GM12891 (cell line): ENCODE measurements at regions not wholly inside any gene's neighbourhood (a gene's known extent, or its start where the extent isn't known, plus 50 kb on each side); places are given as distances from the start of the nearest gene placed in this dataset.

Source experiments
- DNase-seq: peaks from one replicate; pipeline ENCODE4 v3.0.0; 2011; ENCODE audit warnings: low spot score; ENCODE audit not compliant: insufficient read length
- FAIRE-seq: peaks from 2 replicates; lab custom pipeline; 2011; peaks lifted over from hg19 to GRCh38; lab: Jason Lieb, UNC
- PAX5 ChIP-seq: IDR thresholded peaks from 2 replicates; pipeline ENCODE4 v1.6.1; 2011; ENCODE audit warnings: low read length, moderate library complexity, mild to moderate bottlenecking; ENCODE audit not compliant: insufficient read depth, severe bottlenecking
- POLR2A ChIP-seq: IDR thresholded peaks from 2 replicates; pipeline ENCODE4 v1.6.1; 2011; ENCODE audit warnings: low read depth, low read length, control low read depth
- POLR2AphosphoS5 ChIP-seq: IDR thresholded peaks from 2 replicates; pipeline ENCODE4 v1.6.1; 2011; ENCODE audit warnings: low read depth, low read length, control low read depth
- POU2F2 ChIP-seq: IDR thresholded peaks from 2 replicates; pipeline ENCODE4 v1.6.1; 2011; ENCODE audit warnings: low read depth, mild to moderate bottlenecking, control low read depth, low read length, moderate library complexity
- SPI1 ChIP-seq: IDR thresholded peaks from 2 replicates; pipeline ENCODE4 v1.6.1; 2011; ENCODE audit warnings: low read depth, low read length, control low read depth
- TAF1 ChIP-seq: IDR thresholded peaks from 2 replicates; pipeline ENCODE4 v1.6.1; 2011; ENCODE audit warnings: low read depth, low read length, control low read depth

DNA sequence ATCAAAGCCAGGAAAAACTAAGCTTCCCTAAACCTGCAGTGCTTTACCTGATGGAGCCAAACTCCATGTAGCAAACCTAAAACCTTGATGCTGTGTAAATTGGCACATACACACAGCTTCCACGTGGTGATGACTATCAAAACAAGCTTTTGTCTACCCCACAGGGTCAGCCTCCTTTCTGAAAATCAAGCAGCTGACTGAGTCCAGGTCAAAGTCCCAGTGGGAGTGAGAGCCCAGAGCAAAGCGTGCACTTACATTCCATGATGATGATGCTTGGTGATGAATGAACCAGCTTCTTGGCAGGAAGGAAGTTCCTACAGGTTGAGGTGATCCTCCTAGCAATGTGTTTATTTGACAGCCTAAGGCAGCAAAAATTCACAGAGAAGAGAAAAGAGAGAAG is 630.0 kb upstream of the TBX3 start:
- no peak for TF ChIP-seq POLR2AphosphoS5
- no peak for TF ChIP-seq PAX5
- no peak for TF ChIP-seq POLR2A
- TF ChIP-seq TAF1: no peak
- TF ChIP-seq POU2F2: no peak
- TF ChIP-seq SPI1: no peak
- FAIRE-seq (no peak), DNase-seq (no peak)

- FAIRE-seq (no peak), DNase-seq (no peak)
- TF ChIP-seq POLR2AphosphoS5 (no peak), TAF1 (no peak), PAX5 (no peak), SPI1 (no peak), POLR2A (no peak), POU2F2 (no peak)
Measured at GRCh38 chr12:115312901-115313300, 628.9 kb upstream of the TBX3 start.

DNA sequence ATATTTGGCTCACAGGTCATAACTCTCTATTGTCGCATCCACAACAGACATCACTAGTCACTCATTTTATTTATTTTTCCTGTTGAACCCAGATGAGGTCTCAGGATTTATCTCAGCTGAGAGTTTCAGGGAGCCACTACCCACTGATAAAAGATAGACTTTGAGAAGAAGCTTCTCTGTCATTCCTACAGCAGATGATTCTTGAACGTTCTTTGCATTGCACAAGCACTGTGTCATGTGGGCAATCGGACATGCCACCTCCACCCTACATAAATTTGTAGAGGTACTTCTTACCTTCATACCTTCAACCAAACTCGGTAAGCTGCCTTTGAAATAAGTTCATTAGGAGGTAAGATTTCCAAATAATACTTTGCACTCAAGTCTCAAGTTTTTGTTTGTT is 627.9 kb upstream of the TBX3 start:
- DNase-seq: no peak
- no peak for FAIRE-seq
- TF ChIP-seq POLR2A: no peak
- TF ChIP-seq TAF1: no peak
- no peak for TF ChIP-seq PAX5
- no peak for TF ChIP-seq POLR2AphosphoS5
- TF ChIP-seq SPI1: no peak

- TF ChIP-seq POLR2A (no peak), PAX5 (no peak), TAF1 (no peak), SPI1 (no peak), POU2F2 (no peak), POLR2AphosphoS5 (no peak)
- DNase-seq: no peak
- FAIRE-seq: no peak
Measured at GRCh38 chr12:115308918-115309317, 624.9 kb upstream of the TBX3 start.

DNA sequence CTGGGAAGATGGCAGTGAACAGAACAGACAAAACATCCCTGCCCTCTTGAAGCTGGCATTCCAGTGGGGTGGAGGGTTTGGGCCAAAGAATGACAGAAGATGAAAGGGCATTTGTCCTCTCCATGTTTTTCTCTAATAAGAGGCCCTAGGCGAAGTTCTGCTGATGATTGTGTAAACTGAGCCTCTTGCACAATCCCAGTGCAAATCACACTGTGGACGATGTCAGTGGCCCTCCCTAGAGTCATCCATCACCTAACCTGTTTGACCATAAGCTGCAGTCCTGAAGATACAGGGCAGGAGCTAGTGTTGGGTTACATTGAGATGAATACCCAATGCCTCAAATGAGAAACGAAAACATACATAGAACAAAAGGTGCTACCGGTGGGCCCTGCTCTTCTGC is 622.4 kb upstream of the TBX3 start:
- DNase-seq (no peak), FAIRE-seq (no peak)
- no peak for TF ChIP-seq SPI1
- TF ChIP-seq PAX5: no peak
- no peak for TF ChIP-seq POLR2A
- TF ChIP-seq POLR2AphosphoS5: no peak
- TF ChIP-seq TAF1: no peak
- TF ChIP-seq POU2F2: no peak

DNA sequence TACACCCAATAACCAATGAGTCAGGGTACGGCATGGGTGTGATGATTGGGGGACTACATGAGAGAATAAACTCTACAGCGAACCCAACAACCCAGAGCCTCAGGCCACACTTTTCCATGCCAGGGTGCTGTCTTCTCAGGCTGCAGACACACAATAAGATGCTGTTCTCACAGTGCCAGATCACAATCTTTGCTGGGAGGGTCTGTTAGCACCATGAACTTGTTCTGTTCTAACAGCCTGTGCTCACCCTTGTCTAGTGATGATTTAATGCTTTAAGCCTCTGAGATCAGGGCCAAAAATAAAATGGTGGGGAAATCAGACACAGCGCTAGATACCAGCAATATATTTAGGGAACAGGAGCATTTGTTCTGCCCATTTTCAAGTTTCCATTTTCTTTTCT is 621.9 kb upstream of the TBX3 start:
- TF ChIP-seq PAX5 (no peak), SPI1 (no peak), POLR2A (no peak), TAF1 (no peak), POU2F2 (no peak), POLR2AphosphoS5 (no peak)
- DNase-seq (no peak), FAIRE-seq (no peak)

GRCh38 chr12:115305275-115305674 is 621.3 kb upstream of the TBX3 start:
- DNase-seq: no peak
- no peak for TF ChIP-seq POLR2AphosphoS5
- TF ChIP-seq POU2F2: no peak
- no peak for TF ChIP-seq TAF1
- TF ChIP-seq SPI1: no peak
- no peak for TF ChIP-seq POLR2A
- no peak for TF ChIP-seq PAX5
- no peak for FAIRE-seq

DNA sequence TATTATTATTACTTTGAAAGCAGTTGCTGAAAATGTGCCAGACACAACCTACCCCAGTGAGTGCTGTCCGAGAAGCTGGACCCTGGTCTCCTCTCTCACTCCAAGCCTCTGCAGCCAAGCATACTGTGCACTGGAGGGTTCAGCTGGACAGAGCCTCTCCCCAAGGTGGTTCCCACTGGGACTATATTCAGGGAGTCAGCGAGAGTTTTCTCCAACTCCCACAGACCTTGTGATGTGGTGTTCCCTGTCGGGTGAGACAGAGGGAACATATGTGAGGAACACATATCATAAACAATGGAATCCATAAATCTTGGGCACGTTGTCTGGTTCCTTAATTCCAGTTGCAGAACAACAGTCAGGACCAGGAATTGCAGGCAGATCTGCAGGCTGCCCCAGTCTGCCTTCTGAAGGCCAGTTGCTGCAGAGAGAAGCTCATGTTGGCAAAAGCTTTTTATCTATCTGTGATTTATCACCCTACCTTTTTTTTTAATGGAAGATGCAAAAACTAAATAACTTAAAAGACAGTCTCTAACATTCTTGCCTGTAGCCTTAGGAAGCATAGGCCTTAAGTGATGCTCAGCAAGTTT is 619.8 kb upstream of the TBX3 start:
- no peak for TF ChIP-seq SPI1
- TF ChIP-seq PAX5: no peak
- no peak for TF ChIP-seq POLR2A
- TF ChIP-seq POU2F2: no peak
- no peak for TF ChIP-seq POLR2AphosphoS5
- no peak for TF ChIP-seq TAF1
- no peak for DNase-seq
- FAIRE-seq: no peak

- DNase-seq (no peak), FAIRE-seq (no peak)
- TF ChIP-seq TAF1 (no peak), POLR2AphosphoS5 (no peak), POU2F2 (no peak), PAX5 (no peak), POLR2A (no peak), SPI1 (no peak)
Measured at GRCh38 chr12:115297445-115297844, 613.5 kb upstream of the TBX3 start.

DNA sequence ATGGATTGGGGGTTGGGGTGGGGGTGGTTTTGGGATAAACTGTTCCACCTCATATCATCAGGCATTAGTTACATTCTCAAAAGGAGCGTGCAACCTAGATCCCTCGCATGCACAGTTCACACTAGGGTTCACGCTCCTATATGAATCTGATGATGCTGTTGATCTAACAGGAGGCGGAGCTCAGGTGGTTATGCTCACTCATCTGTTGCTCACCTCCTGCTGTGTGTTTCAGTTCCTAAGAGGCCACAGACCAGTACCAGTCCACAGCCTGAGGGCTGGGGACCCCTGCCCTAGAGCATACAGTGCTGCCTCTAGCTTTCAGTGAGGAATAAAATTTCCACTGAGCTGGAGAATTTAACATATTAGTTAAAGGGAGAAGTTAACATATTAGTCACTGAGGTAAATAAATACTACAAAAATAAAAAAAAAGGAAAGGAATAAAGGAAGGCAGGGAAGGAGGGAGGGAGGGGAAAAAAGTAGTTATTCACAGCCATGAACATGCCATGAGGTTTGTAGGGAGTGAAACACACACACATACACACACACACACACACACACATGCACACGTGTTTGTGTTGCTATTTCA is 612.7 kb upstream of the TBX3 start:
- no peak for TF ChIP-seq POLR2A
- no peak for TF ChIP-seq TAF1
- TF ChIP-seq SPI1: no peak
- no peak for TF ChIP-seq PAX5
- TF ChIP-seq POU2F2: no peak
- no peak for TF ChIP-seq POLR2AphosphoS5
- FAIRE-seq (no peak), DNase-seq (no peak)
